GM20431 (cell line): ENCODE measurements at regions not wholly inside any gene's neighbourhood (a gene's known extent, or its start where the extent isn't known, plus 50 kb on each side); places are given as distances from the start of the nearest gene placed in this dataset.

Source experiments
- in situ Hi-C: fragments of 300-500 bp; cut with MseI, MboI; formaldehyde crosslinking; loops from one replicate; pipeline ENCODE4 v1.15.0; 2020; ENCODE audit warnings: low sequenced_read_pairs; ENCODE audit not compliant: unreplicated experiment

DNA sequence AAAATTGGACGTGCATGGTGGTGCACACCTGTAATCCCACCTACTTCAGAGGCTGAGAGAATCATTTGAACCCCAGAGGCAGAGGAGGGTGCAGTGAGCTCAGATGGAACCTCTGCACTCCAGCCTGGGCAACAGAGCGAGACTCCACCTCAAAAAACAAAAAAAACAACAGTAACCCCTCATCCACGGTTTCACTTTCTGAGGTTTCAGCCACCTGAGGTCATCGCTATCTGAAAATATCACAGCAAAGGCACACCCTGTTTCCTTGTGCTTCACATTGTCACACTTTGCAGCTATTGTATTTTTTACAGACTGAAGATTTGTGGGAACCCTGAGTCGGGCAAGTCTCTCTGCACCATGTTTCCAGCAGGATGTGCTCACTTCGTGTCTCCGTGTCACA lies 54.1 kb upstream of the FOXQ1 start:
- in situ Hi-C loops = no loop called here

DNA sequence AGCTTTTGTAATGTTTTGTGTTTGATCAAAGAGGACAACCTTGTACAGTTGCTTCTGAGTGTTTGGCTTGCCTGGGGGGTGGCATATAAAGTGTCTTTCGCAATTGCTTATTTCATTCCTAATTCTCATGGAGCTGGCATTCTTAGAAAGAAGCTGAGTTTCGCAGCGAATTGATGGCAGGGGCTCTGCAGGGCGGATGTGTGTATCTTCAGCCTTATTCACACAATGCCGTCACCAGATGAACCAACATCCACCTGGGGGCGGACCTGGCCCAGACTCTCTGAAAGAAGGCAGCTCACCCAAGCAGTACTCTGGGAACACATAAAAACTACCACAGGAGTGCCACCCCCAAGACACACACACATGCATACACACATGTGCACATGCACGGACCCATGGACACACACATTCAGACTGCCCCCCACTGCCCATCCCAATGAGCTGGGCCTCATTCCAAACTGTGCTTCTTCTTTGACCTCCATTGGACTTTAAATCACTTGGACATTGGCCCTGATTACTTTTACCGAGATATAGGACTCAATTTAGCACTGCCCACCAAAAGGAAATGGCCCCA lies 55.4 kb upstream of the FOXQ1 start:
- in situ Hi-C loops = no loop called here

DNA sequence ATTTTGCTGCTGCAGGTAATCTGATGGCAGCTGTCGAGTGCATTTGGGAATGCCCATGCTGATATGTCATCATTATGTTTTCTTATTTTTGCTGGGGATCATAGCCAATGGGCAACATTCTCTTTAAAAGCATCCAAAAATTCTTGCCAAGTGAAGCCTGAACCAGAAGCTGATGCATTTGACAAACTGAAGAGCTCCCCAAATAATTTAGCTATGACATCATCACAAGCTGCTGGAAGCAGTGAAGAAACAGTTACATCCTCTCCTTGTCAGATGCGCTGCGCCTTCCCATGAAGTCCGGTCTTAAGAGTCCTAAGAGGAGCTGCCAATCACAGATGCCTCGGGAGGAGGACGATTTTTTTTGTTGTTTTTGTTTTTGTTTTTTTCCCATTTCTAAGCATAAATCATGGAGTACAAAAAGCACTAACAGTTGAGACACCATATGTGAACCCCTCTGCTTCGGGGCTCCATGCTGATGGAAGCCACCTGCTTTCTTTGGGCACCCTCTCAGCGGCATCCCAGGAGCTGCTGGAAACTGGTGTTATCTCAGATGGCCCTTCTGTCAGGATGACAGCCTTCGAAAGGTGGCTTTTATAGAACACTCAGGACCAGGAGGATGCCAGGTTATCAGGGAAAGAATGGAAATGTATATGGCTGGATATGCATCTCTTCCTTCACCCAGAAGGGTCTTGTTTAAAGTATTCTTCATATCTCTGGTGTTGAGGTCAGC lies 56.1 kb upstream of the FOXQ1 start:
- in situ Hi-C loops = no loop called here

DNA sequence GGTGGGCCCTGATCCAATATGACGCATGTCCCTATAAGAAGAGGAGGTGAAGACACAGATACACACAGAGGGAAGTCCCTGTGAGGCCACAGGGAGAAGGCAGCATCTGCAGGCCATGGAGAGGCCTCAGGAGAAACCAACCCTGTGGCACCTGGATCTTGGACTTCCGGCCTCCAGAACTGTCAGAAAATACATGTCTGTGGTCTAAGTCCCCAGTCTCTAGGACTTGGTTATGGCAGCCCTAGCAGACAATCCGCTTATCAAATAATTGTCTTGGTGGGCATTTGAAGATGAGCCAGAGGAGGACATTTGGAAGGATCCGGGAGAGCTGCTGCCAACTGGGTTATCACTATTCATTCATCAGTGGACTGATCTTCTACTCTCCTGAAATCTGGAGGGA lies 57.6 kb upstream of the FOXQ1 start:
- in situ Hi-C loops = no loop called here

DNA sequence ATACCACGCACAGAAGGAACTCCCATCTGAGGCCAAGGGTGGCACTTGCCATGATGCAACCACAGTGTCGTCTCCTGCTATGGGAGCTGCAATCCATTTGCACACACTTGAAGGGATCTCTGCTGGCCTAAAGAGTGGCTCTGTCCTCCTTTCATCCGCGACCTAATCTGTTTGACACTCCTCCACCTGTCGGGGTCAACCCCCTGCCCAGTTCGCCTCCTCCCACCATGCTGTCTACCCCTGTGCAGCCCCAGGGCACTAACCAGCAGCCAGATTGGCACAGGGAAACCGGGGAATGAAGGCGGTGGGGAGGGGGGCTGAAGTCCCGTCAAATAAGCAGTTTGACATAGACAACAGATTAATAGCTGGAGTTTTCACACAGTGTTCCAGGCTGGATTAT lies 58.1 kb upstream of the FOXQ1 start:
- in situ Hi-C loops = no loop called here

DNA sequence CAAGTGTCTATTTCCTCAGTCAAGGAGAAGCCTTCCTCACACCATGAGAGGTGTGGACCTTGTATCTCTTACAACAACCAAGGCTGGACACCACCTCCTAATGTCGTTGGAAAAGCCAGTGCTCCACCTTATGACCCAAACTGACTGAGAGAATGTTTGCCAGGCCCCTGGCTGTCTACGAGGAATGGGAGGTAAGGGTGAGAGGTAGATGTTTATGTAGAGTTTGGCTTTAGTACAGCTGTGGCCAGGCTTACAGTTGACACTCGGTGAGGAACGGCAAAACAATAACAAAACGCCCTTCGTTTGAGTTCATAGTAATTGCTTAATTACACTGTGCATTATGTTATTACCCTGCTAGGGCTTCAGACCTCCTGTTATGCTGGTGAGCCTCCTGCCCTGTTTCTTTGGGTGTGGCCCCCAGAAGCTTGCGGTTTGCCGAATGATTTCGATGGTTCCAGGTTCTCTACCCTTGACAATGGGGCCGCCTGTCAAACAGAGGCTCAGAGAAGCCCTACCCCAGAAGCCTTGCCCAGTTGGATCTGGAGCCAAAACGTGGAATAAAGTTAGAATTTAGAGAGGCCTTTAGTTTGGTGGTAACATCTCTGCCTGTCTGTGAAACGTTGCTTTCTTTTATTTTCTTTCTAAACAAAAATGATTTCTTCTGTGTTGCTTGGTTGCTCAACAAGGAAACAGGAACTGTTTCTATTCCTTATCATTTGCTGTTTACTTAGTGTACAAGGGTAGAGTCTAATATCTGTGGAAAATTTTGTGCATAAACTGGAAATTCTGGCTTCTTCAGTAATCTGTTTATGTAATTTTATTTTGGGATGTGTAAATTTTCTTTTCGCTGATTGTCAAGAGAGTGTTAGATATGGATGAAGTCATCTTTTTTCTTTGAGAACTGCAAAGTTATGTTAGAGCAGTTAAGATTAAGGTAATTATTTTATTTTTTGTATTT lies 60.4 kb upstream of the FOXQ1 start:
- in situ Hi-C loops = no loop called here

DNA sequence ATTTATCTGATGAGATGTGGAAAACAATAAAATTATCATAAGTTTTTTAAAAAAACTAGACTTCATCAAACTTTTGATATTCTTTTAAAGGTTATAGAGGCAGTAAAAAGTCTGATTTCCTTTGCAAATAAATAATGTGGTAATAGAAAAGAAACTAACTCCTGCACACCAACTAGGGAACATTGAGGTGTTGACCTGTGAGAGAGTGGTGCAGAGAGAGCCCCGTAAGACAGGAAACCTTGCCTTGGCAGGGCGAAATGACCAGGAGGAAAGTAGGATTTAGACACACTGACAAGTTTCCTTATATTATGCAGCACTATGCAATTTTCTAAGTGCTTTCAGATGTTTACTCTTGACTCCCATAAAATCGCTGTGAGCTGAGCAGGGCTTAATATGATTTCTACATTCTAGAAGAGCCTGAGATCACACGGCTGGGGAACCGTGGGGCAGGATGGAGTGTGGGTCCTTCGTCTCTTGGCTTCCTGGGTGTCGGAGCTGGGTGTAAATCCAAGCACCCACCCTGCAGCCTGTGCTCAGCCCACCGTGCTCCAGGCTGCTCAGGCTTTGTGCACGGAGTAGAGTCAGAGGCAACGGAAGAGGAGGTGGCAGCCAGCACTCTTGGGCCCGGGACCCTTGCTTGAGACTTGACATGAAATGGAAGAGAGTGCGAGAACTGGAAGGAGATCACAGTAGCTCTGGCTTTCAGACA lies 61.3 kb upstream of the FOXQ1 start:
- in situ Hi-C loops = no loop called here

DNA sequence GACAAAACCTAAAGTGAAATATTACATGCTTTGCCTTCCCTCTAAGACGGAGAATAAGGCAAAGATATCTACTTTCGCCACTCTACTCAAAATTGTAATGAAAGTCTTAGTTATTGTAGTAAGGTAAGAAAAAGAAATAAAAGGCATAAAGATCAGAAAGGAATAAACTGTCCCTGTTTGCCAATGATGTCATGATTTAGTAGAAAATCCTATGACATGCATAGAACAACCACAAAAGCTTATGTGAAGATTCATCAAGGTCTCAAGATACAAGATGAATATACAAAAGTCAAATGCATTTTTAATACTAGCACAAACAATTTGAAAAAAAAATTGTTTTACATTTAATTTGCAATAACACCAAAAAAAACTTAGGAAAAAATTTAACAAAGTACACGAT lies 64.0 kb upstream of the FOXQ1 start:
- in situ Hi-C loops = no loop called here

DNA sequence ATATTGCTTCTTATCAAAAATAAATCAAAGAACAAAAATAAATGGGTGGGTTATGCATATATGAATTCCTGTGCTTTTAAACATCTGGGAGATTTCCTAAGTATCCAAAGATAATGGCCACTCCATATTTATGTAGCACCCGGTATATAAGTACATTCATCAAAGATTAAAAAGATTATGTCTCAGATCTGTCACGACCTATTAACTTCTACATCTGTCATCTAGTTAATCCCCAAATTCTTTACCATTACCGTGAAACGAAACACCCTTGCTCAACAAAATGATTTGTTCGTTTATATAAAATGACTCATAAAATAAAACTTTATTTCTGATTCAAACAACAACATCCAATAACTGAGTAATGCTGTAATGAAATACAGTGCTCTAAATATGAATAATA lies 64.8 kb upstream of the FOXQ1 start:
- in situ Hi-C loops = no loop called here

DNA sequence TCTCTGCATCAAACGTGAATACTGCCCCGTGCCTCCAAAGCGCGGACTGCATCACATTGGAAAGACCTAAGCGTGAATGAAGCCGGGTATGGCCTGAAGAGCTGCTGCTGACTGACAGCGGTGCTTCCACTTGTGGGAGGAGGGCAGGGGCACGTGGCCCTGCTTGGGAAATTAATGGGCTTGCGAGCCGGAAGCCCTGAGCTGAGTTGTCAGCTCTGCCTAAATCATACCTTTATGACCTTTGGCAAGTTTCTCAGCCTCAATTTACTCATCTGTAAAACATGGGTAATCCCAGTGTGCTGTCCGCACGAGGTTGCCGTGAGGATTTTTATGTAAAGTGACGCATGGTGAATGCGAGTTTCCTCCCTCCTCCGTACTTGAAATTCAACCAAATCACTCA lies 67.0 kb upstream of the FOXQ1 start:
- in situ Hi-C loops = no loop called here

DNA sequence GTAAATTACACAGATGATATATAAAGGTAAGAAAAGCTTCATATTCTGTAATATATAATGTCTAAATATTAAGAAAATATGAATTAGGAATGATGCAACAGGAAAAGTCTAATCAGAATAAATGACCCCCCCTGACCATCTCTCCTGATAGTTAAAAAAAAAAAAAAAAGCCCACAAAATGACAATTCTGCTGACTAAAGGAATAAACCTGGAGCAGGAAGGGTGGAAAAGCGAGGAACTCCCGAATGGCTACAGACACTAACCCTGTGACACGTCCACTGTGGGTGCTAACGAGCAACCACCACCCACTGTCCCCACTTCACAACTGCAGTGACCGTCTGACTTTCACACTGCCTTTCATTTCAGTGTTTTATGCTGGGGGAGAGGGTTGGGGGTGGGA lies 67.6 kb upstream of the FOXQ1 start:
- in situ Hi-C loops = no loop called here

DNA sequence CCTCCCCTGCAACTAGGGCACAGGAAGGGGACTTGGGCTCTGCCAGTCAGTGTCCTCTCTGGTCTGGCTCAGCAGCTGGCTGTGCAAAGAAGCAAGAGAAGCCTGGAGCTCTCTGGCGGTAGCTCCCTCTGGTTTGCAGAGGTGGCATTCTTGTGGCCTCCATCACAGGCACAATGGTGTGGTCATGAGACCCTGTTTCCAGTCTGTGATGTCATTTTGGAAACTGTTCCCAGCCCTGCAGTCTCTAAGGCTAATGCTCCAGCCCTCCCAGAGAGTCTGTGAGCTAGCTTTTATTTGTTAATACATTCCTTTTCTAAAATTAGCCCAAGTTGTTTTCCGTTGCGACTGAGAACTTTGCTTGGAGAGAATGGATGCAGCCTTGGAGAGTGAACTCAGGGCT lies 69.5 kb upstream of the FOXQ1 start:
- in situ Hi-C loops = no loop called here

DNA sequence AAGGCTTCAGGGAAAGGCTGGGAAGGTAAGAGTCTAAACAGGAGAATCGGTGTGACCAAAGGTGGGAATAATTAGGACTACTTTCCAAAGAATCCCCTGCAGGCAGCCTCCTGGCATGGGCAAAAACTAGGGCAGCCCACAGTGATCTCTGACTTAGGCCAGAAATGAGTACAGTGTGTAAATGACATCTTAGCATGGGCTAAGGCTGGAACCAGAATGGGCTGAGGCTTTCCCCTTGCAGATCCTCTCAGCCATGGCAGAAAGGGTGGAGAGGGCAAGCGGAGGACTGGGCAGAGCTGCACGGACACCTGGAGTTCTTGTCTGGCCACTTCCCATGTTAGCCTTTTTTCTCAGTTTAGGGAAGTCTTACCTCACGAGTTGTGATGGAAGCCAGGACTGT lies 69.9 kb upstream of the FOXQ1 start:
- in situ Hi-C loops = no loop called here

DNA sequence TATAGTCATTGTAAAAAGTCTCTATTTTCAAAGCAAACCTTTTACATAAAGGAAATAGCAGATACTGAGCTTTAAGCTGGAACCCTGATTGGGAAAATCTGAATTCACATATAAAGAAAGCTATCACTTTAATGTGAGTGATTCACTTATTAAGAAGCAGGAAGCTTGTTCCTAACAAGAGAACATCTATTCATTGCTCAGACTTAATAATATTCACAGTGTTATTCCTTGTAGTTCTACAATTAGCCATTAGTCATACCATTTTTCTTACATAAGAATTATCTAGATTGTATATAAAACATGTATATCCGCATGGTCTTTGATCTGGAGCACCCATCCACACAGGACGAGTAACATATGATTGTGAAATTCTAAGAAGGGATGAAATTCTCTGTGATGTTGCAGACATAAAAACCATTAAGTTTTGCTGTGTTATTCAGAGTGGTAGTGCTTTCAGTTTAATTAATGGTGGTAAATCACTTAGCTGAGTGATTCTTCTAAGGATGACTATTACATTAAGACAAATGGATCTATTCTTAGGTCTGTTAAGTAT lies 71.1 kb upstream of the FOXQ1 start:
- in situ Hi-C loops = no loop called here

DNA sequence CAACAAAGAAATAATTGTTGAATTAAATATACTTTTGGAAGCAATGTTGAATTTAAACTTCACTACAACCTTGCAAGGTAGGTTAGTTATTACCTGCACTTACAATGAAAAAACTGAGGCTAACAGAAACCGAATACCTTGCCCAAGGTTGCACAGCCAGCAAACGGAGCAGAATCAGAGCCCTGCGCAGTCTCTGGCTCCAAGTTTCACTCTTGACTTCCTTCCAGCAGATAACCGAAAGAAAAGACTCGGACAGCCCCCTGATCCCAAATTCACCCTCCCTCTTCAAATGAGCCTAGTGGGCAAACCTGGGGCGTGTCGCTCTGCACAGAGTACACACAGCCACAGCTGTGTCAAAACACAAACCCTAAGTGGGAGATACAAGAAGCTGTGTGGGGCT lies 72.1 kb upstream of the FOXQ1 start:
- in situ Hi-C loops = no loop called here

DNA sequence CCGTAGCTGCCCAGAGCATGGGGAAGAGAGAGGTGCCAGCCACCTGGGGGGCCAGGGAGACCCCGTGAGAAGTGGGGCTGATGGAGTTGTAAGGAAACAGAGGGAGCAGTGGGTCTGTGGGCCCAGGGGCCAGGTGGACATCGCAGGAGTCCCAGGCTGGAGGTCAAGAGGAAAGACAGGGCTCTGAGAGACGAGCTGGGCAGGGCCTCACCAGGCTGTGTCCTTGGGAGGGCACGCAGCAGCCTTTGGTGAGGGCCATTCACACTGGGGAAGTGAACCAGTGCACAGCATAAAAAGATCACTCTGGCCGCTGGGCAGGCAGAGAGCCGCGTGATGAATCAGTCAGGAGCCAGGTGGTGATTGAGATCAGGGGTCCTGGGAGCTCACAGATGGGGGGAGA lies 73.9 kb upstream of the FOXQ1 start:
- in situ Hi-C loops = no loop called here

DNA sequence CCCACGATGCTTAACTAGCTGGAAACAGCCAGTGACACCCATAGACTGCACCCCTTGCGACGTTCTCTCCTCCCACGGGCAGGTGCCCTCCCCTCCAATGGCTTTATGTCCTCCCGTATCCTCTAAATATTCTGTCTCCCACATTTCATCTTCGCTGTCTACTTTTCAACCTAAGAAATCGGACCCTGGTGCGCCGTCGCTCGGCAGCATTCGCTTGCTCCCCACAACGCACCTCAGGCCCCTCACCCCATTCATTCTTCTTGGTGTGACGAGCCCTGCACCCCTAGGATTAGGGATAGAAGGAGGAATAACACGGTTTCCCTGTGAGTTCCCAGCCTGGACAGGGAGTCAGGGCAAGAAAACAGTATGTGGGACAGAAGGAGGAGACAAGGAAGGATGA lies 74.3 kb upstream of the FOXQ1 start:
- in situ Hi-C loops = no loop called here

DNA sequence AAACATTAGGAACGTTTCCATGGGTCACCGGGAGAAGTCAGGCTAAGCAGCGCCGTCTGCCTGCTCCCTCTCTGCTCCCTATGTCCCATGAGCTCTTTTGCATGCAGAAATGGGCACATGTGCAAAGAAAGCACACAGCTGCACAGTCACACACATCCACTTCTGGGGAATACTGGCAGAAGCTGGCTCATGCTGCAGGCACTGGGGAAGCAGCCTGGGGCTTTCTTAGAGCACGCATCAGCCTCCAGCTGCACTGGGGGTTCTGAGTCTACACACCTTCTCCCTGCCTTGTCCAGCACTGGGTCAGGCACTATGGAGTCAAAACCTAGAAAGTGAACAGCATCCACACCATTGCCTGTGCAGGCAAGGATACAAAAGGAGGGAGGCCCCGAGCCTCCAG lies 76.1 kb upstream of the FOXQ1 start:
- in situ Hi-C loops = no loop called here

DNA sequence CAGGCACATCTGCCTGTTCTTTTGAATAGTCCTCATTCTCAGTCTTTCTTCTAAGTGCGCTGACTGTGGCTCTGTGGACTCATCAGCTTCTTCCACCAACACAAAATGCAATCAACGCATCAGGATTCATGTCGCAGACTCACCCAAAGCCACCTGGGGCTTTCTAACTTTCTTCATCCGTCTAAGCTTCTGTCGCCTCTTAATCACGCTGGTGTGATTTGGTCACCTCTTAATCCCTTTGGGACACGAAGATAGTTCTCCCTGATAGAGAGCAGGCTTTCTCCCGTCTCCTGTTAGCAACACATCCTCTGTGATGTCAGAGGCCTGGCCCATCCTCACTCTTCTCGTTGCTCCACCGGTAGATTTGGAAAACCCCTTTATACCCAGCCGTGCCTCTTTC lies 78.0 kb upstream of the FOXQ1 start:
- in situ Hi-C loops = no loop called here

DNA sequence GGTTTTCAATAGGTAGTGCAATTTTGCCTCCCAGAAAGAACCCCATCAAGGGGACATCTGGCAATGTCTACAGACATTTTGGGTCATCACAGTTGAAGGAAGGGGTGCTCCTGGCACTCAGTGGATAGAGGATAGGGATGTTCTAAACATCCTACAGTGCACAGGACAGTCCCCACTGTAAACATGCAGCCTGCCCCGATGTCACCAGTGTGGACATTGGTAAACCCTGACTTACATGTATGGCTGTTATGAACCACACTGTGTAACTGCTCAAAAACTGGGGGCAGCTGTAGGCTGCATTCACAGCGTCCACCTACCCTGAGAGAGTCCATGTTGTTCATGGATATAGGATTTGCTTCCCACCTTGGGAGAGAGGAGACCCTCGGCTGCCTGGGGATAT lies 79.3 kb upstream of the FOXQ1 start:
- in situ Hi-C loops = no loop called here
